Skeletal muscle tissue (tissue), 3 donors: ENCODE measurements at regions not wholly inside any gene's neighbourhood (a gene's known extent, or its start where the extent isn't known, plus 50 kb on each side); places are given as distances from the start of the nearest gene placed in this dataset.

Experiments
- H3K27ac ChIP-seq: one replicate; pipeline ENCODE4 v1.7.0; 2013; ENCODE audit warnings: mild to moderate bottlenecking, low read depth, low read length, inconsistent platforms
- H3K27me3 ChIP-seq, 3 donors: one replicate each; pipeline ENCODE4 v1.7.0; 2013; ENCODE audit warnings: low read length in 3 of 3; ENCODE audit not compliant: control insufficient read depth in 3 of 3, insufficient read depth in 3 of 3
- H3K36me3 ChIP-seq, 3 donors: one replicate each; pipeline ENCODE4 v1.7.0; 2013; ENCODE audit warnings: low read length in 3 of 3; ENCODE audit not compliant: control insufficient read depth in 3 of 3, insufficient read depth in 3 of 3
- H3K4me1 ChIP-seq, 3 donors: one replicate each; pipeline ENCODE4 v1.7.0; 2013; ENCODE audit warnings: low read length in 3 of 3, mild to moderate bottlenecking in 3 of 3; ENCODE audit not compliant: control insufficient read depth in 3 of 3, insufficient read depth in 3 of 3
- H3K4me3 ChIP-seq, 3 donors: one replicate each; pipeline ENCODE4 v1.7.0; 2013; ENCODE audit warnings: low read length in 3 of 3
- H3K9ac ChIP-seq, 3 donors: one replicate each; pipeline ENCODE4 v1.7.0; 2013; ENCODE audit warnings: low read length in 3 of 3, mild to moderate bottlenecking in 3 of 3, moderate library complexity in 2 of 3, low read depth in 1 of 3
- H3K9me3 ChIP-seq, 3 donors: one replicate each; pipeline ENCODE4 v1.7.0; 2013; ENCODE audit warnings: low read length in 3 of 3; ENCODE audit not compliant: control insufficient read depth in 3 of 3
- donor health status: Osteomylitis.

GRCh38 chr3:124315215-124316033, 323.5 kb upstream of the ROPN1 start:
- Histone ChIP-seq H3K36me3 (no peaks in the 10 kb centered on the region), H3K9me3 (no peaks in the 10 kb centered on the region), H3K9ac (no peak overlapping the region), H3K27ac (no peak overlapping the region), H3K4me3 (no peak overlapping the region), H3K27me3 (no peaks in the 10 kb centered on the region), H3K4me1 (no peaks in the 10 kb centered on the region)

- H3K9ac ChIP-seq = no peak overlapping the region
- H3K9me3 ChIP-seq = no peaks in the 10 kb centered on the region
- H3K36me3 ChIP-seq = no peaks in the 10 kb centered on the region
- no peak overlapping the region for H3K4me3 ChIP-seq
- no peak overlapping the region for H3K27ac ChIP-seq
- H3K4me1 ChIP-seq = no peaks in the 10 kb centered on the region
- no peaks in the 10 kb centered on the region for H3K27me3 ChIP-seq
Measured at GRCh38 chr3:124316034-124316287, 324.0 kb upstream of the ROPN1 start.

- Histone ChIP-seq H3K27me3 (no peaks in the 10 kb centered on the region), H3K4me3 (no peak overlapping the region), H3K9me3 (no peaks in the 10 kb centered on the region), H3K4me1 (no peaks in the 10 kb centered on the region), H3K36me3 (no peaks in the 10 kb centered on the region), H3K27ac (no peak overlapping the region), H3K9ac (no peak overlapping the region)
Measured at GRCh38 chr3:124318014-124318413, 326.1 kb upstream of the ROPN1 start.

- no peaks in the 10 kb centered on the region for H3K36me3 ChIP-seq
- no peaks in the 10 kb centered on the region for H3K27me3 ChIP-seq
- no peak overlapping the region for H3K9ac ChIP-seq
- H3K9me3 ChIP-seq = no peaks in the 10 kb centered on the region
- H3K27ac ChIP-seq = no peak overlapping the region
- H3K4me3 ChIP-seq = no peak overlapping the region
- H3K4me1 ChIP-seq = no peaks in the 10 kb centered on the region
Measured at GRCh38 chr3:124318656-124319055, 326.7 kb upstream of the ROPN1 start.

- H3K4me1 ChIP-seq = no peaks in the 10 kb centered on the region
- H3K27me3 ChIP-seq = no peaks in the 10 kb centered on the region
- H3K9ac ChIP-seq = no peak overlapping the region
- H3K9me3 ChIP-seq = no peaks in the 10 kb centered on the region
- H3K36me3 ChIP-seq = no peaks in the 10 kb centered on the region
- no peak overlapping the region for H3K4me3 ChIP-seq
- H3K27ac ChIP-seq = no peak overlapping the region
Measured at GRCh38 chr3:124320976-124321375, 329.1 kb upstream of the ROPN1 start.

- H3K27me3 ChIP-seq = no peaks in the 10 kb centered on the region
- H3K4me3 ChIP-seq = no peak overlapping the region
- H3K36me3 ChIP-seq = no peaks in the 10 kb centered on the region
- H3K4me1 ChIP-seq = no peaks in the 10 kb centered on the region
- H3K27ac ChIP-seq = no peak overlapping the region
- H3K9me3 ChIP-seq = no peaks in the 10 kb centered on the region
- H3K9ac ChIP-seq = no peak overlapping the region
Measured at GRCh38 chr3:124322309-124322880, 330.5 kb upstream of the ROPN1 start.

- Histone ChIP-seq H3K27me3 (no peaks in the 10 kb centered on the region), H3K4me3 (no peak overlapping the region), H3K9ac (no peak overlapping the region), H3K4me1 (no peaks in the 10 kb centered on the region), H3K36me3 (peaks cover 0 to 1% (median 0%) of the 10 kb centered on the region in 3 donors), H3K27ac (no peak overlapping the region), H3K9me3 (no peaks in the 10 kb centered on the region)
Measured at GRCh38 chr3:124322966-124323365, 331.0 kb upstream of the ROPN1 start.

- H3K36me3 ChIP-seq = peaks cover 0 to 4% (median 1%) of the 10 kb centered on the region in 3 donors
- no peak overlapping the region for H3K9ac ChIP-seq
- no peak overlapping the region for H3K4me3 ChIP-seq
- no peak overlapping the region for H3K27ac ChIP-seq
- no peaks in the 10 kb centered on the region for H3K4me1 ChIP-seq
- no peaks in the 10 kb centered on the region for H3K9me3 ChIP-seq
- H3K27me3 ChIP-seq = no peaks in the 10 kb centered on the region
Measured at GRCh38 chr3:124325248-124325647, 333.3 kb upstream of the ROPN1 start.

GRCh38 chr3:124329723-124330122, 337.8 kb upstream of the ROPN1 start:
- Histone ChIP-seq H3K36me3 (peaks cover 6 to 15% (median 9%) of the 10 kb centered on the region in 3 donors), H3K27me3 (no peaks in the 10 kb centered on the region), H3K27ac (no peak overlapping the region), H3K9ac (no peak overlapping the region), H3K9me3 (no peaks in the 10 kb centered on the region), H3K4me1 (no peaks in the 10 kb centered on the region), H3K4me3 (no peak overlapping the region)

GRCh38 chr3:124333931-124334640, 342.2 kb upstream of the ROPN1 start:
- H3K27me3 ChIP-seq = no peaks in the 10 kb centered on the region
- no peaks in the 10 kb centered on the region for H3K4me1 ChIP-seq
- H3K36me3 ChIP-seq = peaks cover 8 to 15% (median 14%) of the 10 kb centered on the region in 3 donors
- no peak overlapping the region for H3K27ac ChIP-seq
- no peak overlapping the region for H3K4me3 ChIP-seq
- no peak overlapping the region for H3K9ac ChIP-seq
- no peaks in the 10 kb centered on the region for H3K9me3 ChIP-seq
